Mucosa of rectum (tissue), 2 donors: ENCODE measurements at regions not wholly inside any gene's neighbourhood (a gene's known extent, or its start where the extent isn't known, plus 50 kb on each side); places are given as distances from the start of the nearest gene placed in this dataset.

ENCODE experiments used
- H3K27ac ChIP-seq, 2 donors: one replicate each; pipeline ENCODE4 v1.7.0; 2013; ENCODE audit warnings: inconsistent platforms in 2 of 2, low read depth in 2 of 2, low read length in 2 of 2
- H3K27me3 ChIP-seq, 2 donors: one replicate each; pipeline ENCODE4 v1.7.0; 2013; ENCODE audit warnings: low read length in 2 of 2; ENCODE audit not compliant: control insufficient read depth in 2 of 2, insufficient read depth in 2 of 2
- H3K36me3 ChIP-seq, 2 donors: one replicate each; pipeline ENCODE4 v1.7.0; 2013; ENCODE audit warnings: low read length in 2 of 2; ENCODE audit not compliant: control insufficient read depth in 2 of 2, insufficient read depth in 2 of 2
- H3K4me1 ChIP-seq, 2 donors: one replicate each; pipeline ENCODE4 v1.7.0; 2013; ENCODE audit warnings: low read length in 2 of 2, mild to moderate bottlenecking in 1 of 2; ENCODE audit not compliant: control insufficient read depth in 2 of 2, insufficient read depth in 2 of 2
- H3K4me3 ChIP-seq, 2 donors: one replicate each; pipeline ENCODE4 v1.7.0; 2013; ENCODE audit warnings: low read length in 2 of 2
- H3K9ac ChIP-seq, 2 donors: one replicate each; pipeline ENCODE4 v1.7.0; 2013; ENCODE audit warnings: low read length in 2 of 2, low read depth in 1 of 2, mild to moderate bottlenecking in 1 of 2
- H3K9me3 ChIP-seq, 2 donors: one replicate each; pipeline ENCODE4 v1.7.0; 2013; ENCODE audit warnings: low read length in 2 of 2; ENCODE audit not compliant: control insufficient read depth in 2 of 2
- donor health status: healthy.
- donor health status: Normal muscosa, but diverticular disease.

- no peak overlapping the region for H3K27ac ChIP-seq
- no peak overlapping the region for H3K4me3 ChIP-seq
- no peak overlapping the region for H3K9ac ChIP-seq
- H3K27me3 ChIP-seq: no peaks in the 10 kb centered on the region
- H3K9me3 ChIP-seq: no peaks in the 10 kb centered on the region
- H3K4me1 ChIP-seq: no peaks in the 10 kb centered on the region
- H3K36me3 ChIP-seq: no peaks in the 10 kb centered on the region
Observed at GRCh38 chr3:72475258-72476138, 372.7 kb downstream of the SHQ1 start.

DNA sequence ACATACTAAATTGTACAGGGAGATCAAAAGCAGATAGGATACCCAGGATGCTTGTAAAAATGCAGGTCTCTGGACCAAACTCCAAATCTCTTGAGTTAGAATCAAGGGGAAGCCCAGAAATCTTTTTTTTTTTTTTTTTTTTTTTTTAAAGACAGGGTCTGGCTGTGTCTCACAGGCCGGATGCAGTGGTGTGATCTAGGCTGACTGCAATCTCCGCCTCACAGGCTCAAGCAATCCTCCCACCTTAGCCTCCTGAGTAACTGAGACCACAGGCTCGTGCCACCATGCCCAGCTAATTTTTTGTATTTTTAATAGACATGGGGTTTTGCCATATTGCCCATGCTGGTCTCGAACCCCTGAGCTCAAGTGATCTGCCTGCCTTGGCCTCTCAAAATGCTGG, 373.5 kb downstream of the SHQ1 start:
- no peak overlapping the region for H3K4me3 ChIP-seq
- no peaks in the 10 kb centered on the region for H3K36me3 ChIP-seq
- H3K27ac ChIP-seq: no peak overlapping the region
- H3K9me3 ChIP-seq: no peaks in the 10 kb centered on the region
- H3K4me1 ChIP-seq: no peaks in the 10 kb centered on the region
- H3K27me3 ChIP-seq: no peaks in the 10 kb centered on the region
- H3K9ac ChIP-seq: no peak overlapping the region

DNA sequence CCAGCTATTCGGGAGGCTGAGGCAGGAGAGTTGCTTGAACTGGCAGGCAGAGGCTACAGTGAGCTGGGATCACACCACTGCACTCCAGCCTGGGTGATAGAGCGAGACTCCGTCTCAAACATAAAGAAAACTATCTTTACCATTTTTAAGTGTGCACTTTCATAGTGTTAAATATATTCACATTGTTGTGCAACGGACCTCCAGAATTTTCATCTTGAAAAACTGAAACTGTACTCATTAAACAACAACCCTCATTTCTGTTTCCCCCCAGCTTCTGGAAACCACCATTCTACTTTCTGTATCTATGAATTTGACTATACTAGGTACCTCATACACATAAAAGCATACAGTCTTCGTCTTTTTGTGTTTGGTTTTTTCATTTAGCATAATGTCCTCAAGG, 375.1 kb downstream of the SHQ1 start:
- Histone ChIP-seq H3K9ac (no peak overlapping the region), H3K4me3 (no peak overlapping the region), H3K27me3 (no peaks in the 10 kb centered on the region), H3K27ac (no peak overlapping the region), H3K4me1 (no peaks in the 10 kb centered on the region), H3K9me3 (no peaks in the 10 kb centered on the region), H3K36me3 (no peaks in the 10 kb centered on the region)

GRCh38 chr3:72470904-72471417, 377.3 kb downstream of the SHQ1 start:
- Histone ChIP-seq H3K27me3 (no peaks in the 10 kb centered on the region), H3K36me3 (no peaks in the 10 kb centered on the region), H3K4me3 (no peak overlapping the region), H3K9me3 (no peaks in the 10 kb centered on the region), H3K27ac (no peak overlapping the region), H3K4me1 (no peaks in the 10 kb centered on the region), H3K9ac (no peak overlapping the region)

DNA sequence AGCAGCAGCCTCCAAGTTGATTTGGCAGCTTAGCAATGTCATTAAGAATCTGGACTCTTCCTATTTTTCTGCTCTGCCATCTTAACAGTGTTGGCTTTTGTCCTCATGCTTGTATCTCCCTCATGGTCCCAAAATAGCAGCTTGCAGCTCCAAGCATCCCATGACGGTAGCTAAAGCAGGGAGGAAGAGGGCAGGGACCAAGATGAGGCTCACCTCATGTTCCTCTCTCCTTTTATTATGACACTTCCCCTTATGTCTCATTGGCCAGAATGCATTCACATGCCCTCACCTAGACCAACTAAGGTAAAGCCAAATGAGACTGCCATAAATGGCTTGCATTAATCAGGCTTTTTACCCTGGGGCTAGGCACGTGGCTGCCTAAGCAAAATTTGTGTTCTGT, 382.4 kb downstream of the SHQ1 start:
- Histone ChIP-seq H3K9me3 (no peaks in the 10 kb centered on the region), H3K27ac (no peak overlapping the region), H3K9ac (no peak overlapping the region), H3K36me3 (no peaks in the 10 kb centered on the region), H3K27me3 (no peaks in the 10 kb centered on the region), H3K4me1 (peaks cover 2 to 3% of the 10 kb centered on the region in 2 donors), H3K4me3 (no peak overlapping the region)

- Histone ChIP-seq H3K9ac (no peak overlapping the region), H3K27me3 (no peaks in the 10 kb centered on the region), H3K27ac (no peak overlapping the region), H3K4me3 (no peak overlapping the region), H3K4me1 (peaks cover 7 to 8% of the 10 kb centered on the region in 2 donors), H3K9me3 (no peaks in the 10 kb centered on the region), H3K36me3 (no peaks in the 10 kb centered on the region)
Observed at GRCh38 chr3:72463083-72463482, 385.2 kb downstream of the SHQ1 start.

- Histone ChIP-seq H3K9ac (no peak overlapping the region), H3K4me3 (no peak overlapping the region), H3K27me3 (no peaks in the 10 kb centered on the region), H3K36me3 (no peaks in the 10 kb centered on the region), H3K27ac (no peak overlapping the region), H3K4me1 (peaks cover 7 to 11% of the 10 kb centered on the region in 2 donors), H3K9me3 (no peaks in the 10 kb centered on the region)
Observed at GRCh38 chr3:72462595-72463011, 385.6 kb downstream of the SHQ1 start.

DNA sequence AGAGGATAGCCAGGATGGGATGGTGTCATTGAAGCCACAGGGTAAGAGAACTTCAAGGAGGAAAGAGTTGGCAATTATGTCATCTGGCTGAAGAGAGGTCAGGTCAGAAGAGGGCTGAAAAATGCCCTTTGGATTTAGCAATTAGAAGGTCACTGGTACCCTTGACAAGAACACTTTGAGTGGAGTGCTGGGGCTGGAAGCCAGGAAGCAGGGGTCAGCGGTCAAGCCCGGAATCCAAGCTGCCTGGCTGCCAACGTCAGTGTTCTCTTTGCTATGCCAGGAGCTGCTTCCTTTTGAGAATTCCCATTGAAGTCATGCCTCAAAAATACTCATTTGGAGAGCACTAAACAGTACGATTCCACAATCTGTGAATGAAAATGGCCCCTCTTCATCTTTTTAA, 386.5 kb downstream of the SHQ1 start:
- H3K4me1 ChIP-seq: peaks cover 7 to 11% of the 10 kb centered on the region in 2 donors
- no peak overlapping the region for H3K4me3 ChIP-seq
- no peak overlapping the region for H3K27ac ChIP-seq
- H3K9ac ChIP-seq: no peak overlapping the region
- no peaks in the 10 kb centered on the region for H3K9me3 ChIP-seq
- no peaks in the 10 kb centered on the region for H3K27me3 ChIP-seq
- no peaks in the 10 kb centered on the region for H3K36me3 ChIP-seq

GRCh38 chr3:72460205-72461174, 387.8 kb downstream of the SHQ1 start:
- Histone ChIP-seq H3K4me3 (no peak overlapping the region), H3K36me3 (no peaks in the 10 kb centered on the region), H3K9me3 (no peaks in the 10 kb centered on the region), H3K9ac (no peak overlapping the region), H3K27me3 (no peaks in the 10 kb centered on the region), H3K27ac (no peak overlapping the region), H3K4me1 (peaks cover 7 to 11% of the 10 kb centered on the region in 2 donors)

DNA sequence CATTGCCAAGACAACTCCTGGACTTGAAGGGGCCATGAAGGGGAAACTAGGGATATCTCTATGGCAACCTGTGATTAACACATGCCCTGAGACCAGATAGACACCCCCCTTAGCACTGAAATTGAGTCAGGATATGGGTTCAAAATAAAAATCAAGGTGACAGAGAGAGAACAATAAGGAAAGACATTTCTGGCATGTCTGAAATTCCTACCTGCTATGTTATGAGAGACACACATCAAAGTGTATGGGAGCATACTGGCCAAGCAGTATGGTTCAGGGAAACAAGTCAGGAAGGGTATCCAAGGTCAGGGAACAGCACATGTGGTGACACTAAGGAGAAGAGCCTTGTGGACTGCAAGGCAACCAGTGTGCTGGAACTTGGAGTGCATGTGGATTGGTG, 388.7 kb downstream of the SHQ1 start:
- Histone ChIP-seq H3K4me1 (peaks cover 7 to 11% of the 10 kb centered on the region in 2 donors), H3K4me3 (no peak overlapping the region), H3K9me3 (no peaks in the 10 kb centered on the region)

More for the DNA sequence above, 388.7 kb downstream of the SHQ1 start:
- H3K9ac ChIP-seq: no peak overlapping the region
- H3K27me3 ChIP-seq: no peaks in the 10 kb centered on the region
- H3K27ac ChIP-seq: no peak overlapping the region
- H3K36me3 ChIP-seq: no peaks in the 10 kb centered on the region
